ENCODE measurements at regions not wholly inside any gene's neighbourhood (a gene's known extent, or its start where the extent isn't known, plus 50 kb on each side); places are given as distances from the start of the nearest gene placed in this dataset.

GRCh38 chr18:25469489-25469888 is 117.5 kb upstream of the ZNF521 start:
- in situ Hi-C loops (cut with HindIII; ENCODE audit: low sequenced_read_pairs), result no loop called here
- no peak for DNase-seq (ENCODE audit: low spot score)

GRCh38 chr18:25467226-25467987 is 115.4 kb upstream of the ZNF521 start:
- no peak for DNase-seq (ENCODE audit: low spot score)
- in situ Hi-C loops (cut with HindIII; ENCODE audit: low sequenced_read_pairs), result no loop called here

- in situ Hi-C loops (cut with HindIII; ENCODE audit: low sequenced_read_pairs), result no loop called here
- DNase-seq (ENCODE audit: low spot score), result no peak
Measured at GRCh38 chr18:25465152-25465732, 113.3 kb upstream of the ZNF521 start.

- DNase-seq (ENCODE audit: low spot score), result no peak
- in situ Hi-C loops (cut with HindIII; ENCODE audit: low sequenced_read_pairs), result no loop called here
Measured at GRCh38 chr18:25464227-25464626, 112.3 kb upstream of the ZNF521 start.

GRCh38 chr18:25463726-25464125 is 111.8 kb upstream of the ZNF521 start:
- DNase-seq (ENCODE audit: low spot score), result no peak
- in situ Hi-C loops (cut with HindIII; ENCODE audit: low sequenced_read_pairs), result no loop called here

- no peak for DNase-seq (ENCODE audit: low spot score)
Measured at GRCh38 chr18:25459814-25460213, 107.8 kb upstream of the ZNF521 start.

GRCh38 chr18:25457601-25458000 is 105.6 kb upstream of the ZNF521 start:
- in situ Hi-C loops (cut with HindIII; ENCODE audit: low sequenced_read_pairs), result no loop called here
- no peak for DNase-seq (ENCODE audit: low spot score)

More at GRCh38 chr18:25459814-25460213, 107.8 kb upstream of the ZNF521 start:
- in situ Hi-C loops (cut with HindIII; ENCODE audit: low sequenced_read_pairs), result no loop called here

GRCh38 chr18:25457126-25457525 is 105.2 kb upstream of the ZNF521 start:
- in situ Hi-C loops (cut with HindIII; ENCODE audit: low sequenced_read_pairs), result no loop called here
- DNase-seq (ENCODE audit: low spot score), result no peak

GRCh38 chr18:25456334-25457010 is 104.5 kb upstream of the ZNF521 start:
- DNase-seq (ENCODE audit: low spot score), result no peak

GRCh38 chr18:25455646-25456045 is 103.7 kb upstream of the ZNF521 start:
- no peak for DNase-seq (ENCODE audit: low spot score)
- in situ Hi-C loops (cut with HindIII; ENCODE audit: low sequenced_read_pairs), result no loop called here

More at GRCh38 chr18:25456334-25457010, 104.5 kb upstream of the ZNF521 start:
- in situ Hi-C loops (cut with HindIII; ENCODE audit: low sequenced_read_pairs), result no loop called here

- DNase-seq (ENCODE audit: low spot score), result no peak
- in situ Hi-C loops (cut with HindIII; ENCODE audit: low sequenced_read_pairs), result no loop called here
Measured at GRCh38 chr18:25455159-25455558, 103.2 kb upstream of the ZNF521 start.

- in situ Hi-C loops (cut with HindIII; ENCODE audit: low sequenced_read_pairs), result no loop called here
- DNase-seq (ENCODE audit: low spot score), result no peak
Measured at GRCh38 chr18:25454730-25455129, 102.8 kb upstream of the ZNF521 start.

- in situ Hi-C loops (cut with HindIII; ENCODE audit: low sequenced_read_pairs), result no loop called here
- no peak for DNase-seq (ENCODE audit: low spot score)
Measured at GRCh38 chr18:25454270-25454659, 102.3 kb upstream of the ZNF521 start.

GRCh38 chr18:25453556-25454269 is 101.7 kb upstream of the ZNF521 start:
- in situ Hi-C loops (cut with HindIII; ENCODE audit: low sequenced_read_pairs), result no loop called here
- no peak for DNase-seq (ENCODE audit: low spot score)

- no peak for DNase-seq (ENCODE audit: low spot score)
- in situ Hi-C loops (cut with HindIII; ENCODE audit: low sequenced_read_pairs), result no loop called here
Measured at GRCh38 chr18:25451077-25451658, 99.2 kb upstream of the ZNF521 start.

GRCh38 chr18:25449046-25449445 is 97.1 kb upstream of the ZNF521 start:
- peak; percentile 64 for DNase-seq (ENCODE audit: low spot score)
- in situ Hi-C loops (cut with HindIII; ENCODE audit: low sequenced_read_pairs), result no loop called here

- in situ Hi-C loops (cut with HindIII; ENCODE audit: low sequenced_read_pairs), result no loop called here
- no peak for DNase-seq (ENCODE audit: low spot score)
Measured at GRCh38 chr18:25446972-25447371, 95.0 kb upstream of the ZNF521 start.

GRCh38 chr18:25445430-25445829 is 93.5 kb upstream of the ZNF521 start:
- in situ Hi-C loops (cut with HindIII; ENCODE audit: low sequenced_read_pairs), result no loop called here

GRCh38 chr18:25443776-25444175 is 91.8 kb upstream of the ZNF521 start:
- in situ Hi-C loops (cut with HindIII; ENCODE audit: low sequenced_read_pairs), result no loop called here
- DNase-seq (ENCODE audit: low spot score), result no peak

More at GRCh38 chr18:25445430-25445829, 93.5 kb upstream of the ZNF521 start:
- DNase-seq (ENCODE audit: low spot score), result no peak

All from G401 (cell line).